GM21825 (cell line): ENCODE measurements at regions not wholly inside any gene's neighbourhood (a gene's known extent, or its start where the extent isn't known, plus 50 kb on each side); places are given as distances from the start of the nearest gene placed in this dataset.
"Not testable (repeated sequence)": the region's sequence is repeated elsewhere in the genome, so short reads cannot be mapped to it uniquely, and the experiment has no call there.

Experiments used
- ATAC-seq: cut with Tn5 transposase; IDR thresholded peaks from one replicate; pipeline ENCODE4 v1.9.1; 2021; ENCODE audit warnings: mild to moderate bottlenecking, moderate library complexity; ENCODE audit not compliant: unreplicated experiment

GRCh38 chr12:31906557-31907301 is 52.5 kb upstream of the RESF1 start:
- ATAC-seq = no peak

GRCh38 chr12:31903025-31903424 is 56.2 kb upstream of the RESF1 start:
- ATAC-seq = no peak

GRCh38 chr12:31900271-31900670 is 58.9 kb upstream of the RESF1 start:
- no peak for ATAC-seq

- ATAC-seq = no peak
These were observed 60.1 kb upstream of the RESF1 start for GRCh38 chr12:31899109-31899508.

- ATAC-seq = no peak
These were observed 61.3 kb upstream of the RESF1 start for GRCh38 chr12:31897781-31898503.

- not testable (repeated sequence) for ATAC-seq
These were observed 62.1 kb upstream of the RESF1 start for GRCh38 chr12:31897092-31897491.

GRCh38 chr12:31896514-31897039 is 62.6 kb upstream of the RESF1 start:
- peak; percentile 97 for ATAC-seq

GRCh38 chr12:31895449-31896150 is 63.6 kb upstream of the RESF1 start:
- ATAC-seq = no peak

- ATAC-seq = peak; percentile 57
These were observed 68.6 kb upstream of the RESF1 start for GRCh38 chr12:31890295-31891285.

- no peak for ATAC-seq
These were observed 72.0 kb upstream of the RESF1 start for GRCh38 chr12:31887109-31887811.

- ATAC-seq = not testable (repeated sequence)
These were observed 76.5 kb upstream of the RESF1 start for GRCh38 chr12:31882682-31883081.

GRCh38 chr12:31880340-31880739 is 78.9 kb upstream of the RESF1 start:
- ATAC-seq = no peak

- no peak for ATAC-seq
These were observed 81.3 kb upstream of the RESF1 start for GRCh38 chr12:31877884-31878283.

GRCh38 chr12:31876568-31877424 is 82.4 kb upstream of the RESF1 start:
- ATAC-seq = no peak

- ATAC-seq = no peak
These were observed 83.6 kb upstream of the RESF1 start for GRCh38 chr12:31875609-31875964.

- peak; percentile 84 for ATAC-seq
These were observed 84.1 kb upstream of the RESF1 start for GRCh38 chr12:31874961-31875608.

GRCh38 chr12:31872831-31873604 is 86.2 kb upstream of the RESF1 start:
- ATAC-seq = no peak

- no peak for ATAC-seq
These were observed 89.2 kb upstream of the RESF1 start for GRCh38 chr12:31869972-31870371.
